GM18502 (cell line): ENCODE measurements at regions not wholly inside any gene's neighbourhood (a gene's known extent, or its start where the extent isn't known, plus 50 kb on each side); places are given as distances from the start of the nearest gene placed in this dataset.

Source experiments
- ATAC-seq: cut with Tn5 transposase; IDR thresholded peaks from one replicate; pipeline ENCODE4 v1.9.1; 2021; ENCODE audit warnings: mild to moderate bottlenecking; ENCODE audit not compliant: unreplicated experiment, poor library complexity

GRCh38 chr5:2311851-2312250 lies 429.1 kb upstream of the IRX4 start:
- no peak for ATAC-seq

- ATAC-seq, result no peak
Measured at GRCh38 chr5:2310946-2311345, 428.2 kb upstream of the IRX4 start.

- ATAC-seq, result no peak
Measured at GRCh38 chr5:2307631-2308030, 424.9 kb upstream of the IRX4 start.

- no peak for ATAC-seq
Measured at GRCh38 chr5:2306711-2307110, 424.0 kb upstream of the IRX4 start.

GRCh38 chr5:2303431-2304100 lies 420.8 kb upstream of the IRX4 start:
- ATAC-seq, result no peak

- ATAC-seq, result no peak
Measured at GRCh38 chr5:2302169-2302568, 419.4 kb upstream of the IRX4 start.

GRCh38 chr5:2300861-2301574 lies 418.3 kb upstream of the IRX4 start:
- no peak for ATAC-seq

GRCh38 chr5:2300421-2300820 lies 417.7 kb upstream of the IRX4 start:
- ATAC-seq, result no peak

- no peak for ATAC-seq
Measured at GRCh38 chr5:2299388-2300220, 416.9 kb upstream of the IRX4 start.

- no peak for ATAC-seq
Measured at GRCh38 chr5:2298781-2299180, 416.1 kb upstream of the IRX4 start.

- ATAC-seq, result no peak
Measured at GRCh38 chr5:2297991-2298390, 415.3 kb upstream of the IRX4 start.

GRCh38 chr5:2295476-2295875 lies 412.8 kb upstream of the IRX4 start:
- ATAC-seq, result no peak

GRCh38 chr5:2293906-2294305 lies 411.2 kb upstream of the IRX4 start:
- no peak for ATAC-seq

- ATAC-seq, result no peak
Measured at GRCh38 chr5:2291146-2291840, 408.6 kb upstream of the IRX4 start.

- no peak for ATAC-seq
Measured at GRCh38 chr5:2289380-2289779, 406.7 kb upstream of the IRX4 start.

GRCh38 chr5:2288968-2289367 lies 406.2 kb upstream of the IRX4 start:
- ATAC-seq, result no peak

GRCh38 chr5:2288466-2288865 lies 405.7 kb upstream of the IRX4 start:
- no peak for ATAC-seq

GRCh38 chr5:2286250-2286649 lies 403.5 kb upstream of the IRX4 start:
- no peak for ATAC-seq

GRCh38 chr5:2284678-2285077 lies 402.0 kb upstream of the IRX4 start:
- no peak for ATAC-seq

GRCh38 chr5:2283481-2284045 lies 400.8 kb upstream of the IRX4 start:
- ATAC-seq, result no peak
